NCI-H2196 (cell line): ENCODE measurements at regions not wholly inside any gene's neighbourhood (a gene's known extent, or its start where the extent isn't known, plus 50 kb on each side); places are given as distances from the start of the nearest gene placed in this dataset.

Experiments
- DNase-seq: peaks from one replicate; lab custom pipeline; 2025; ENCODE audit not compliant: unreplicated experiment; lab: John Stamatoyannopoulos, UW

- DNase-seq: no peak
Observed at GRCh38 chr9:126088336-126088735, 238.3 kb upstream of the MVB12B start.

DNA sequence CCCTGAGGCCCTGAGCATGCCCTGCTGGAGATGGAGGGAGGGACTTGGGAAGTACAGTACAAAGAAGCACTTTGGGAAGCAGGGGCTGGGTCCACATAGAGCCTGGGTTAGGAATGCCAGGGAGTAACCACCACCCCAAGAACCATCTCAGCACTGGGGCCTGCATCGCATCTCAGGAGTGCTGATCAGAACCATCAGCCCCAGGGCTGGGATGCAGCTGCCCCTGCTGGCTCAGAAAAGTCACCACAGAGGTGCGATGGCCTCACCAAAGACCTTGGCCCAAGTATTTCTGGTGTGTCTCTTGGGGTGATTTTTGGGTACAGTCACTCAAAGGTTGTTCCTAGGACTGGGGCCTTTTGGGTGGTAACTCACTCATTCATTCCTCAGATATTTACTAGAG, 236.8 kb upstream of the MVB12B start:
- DNase-seq: no peak

DNA sequence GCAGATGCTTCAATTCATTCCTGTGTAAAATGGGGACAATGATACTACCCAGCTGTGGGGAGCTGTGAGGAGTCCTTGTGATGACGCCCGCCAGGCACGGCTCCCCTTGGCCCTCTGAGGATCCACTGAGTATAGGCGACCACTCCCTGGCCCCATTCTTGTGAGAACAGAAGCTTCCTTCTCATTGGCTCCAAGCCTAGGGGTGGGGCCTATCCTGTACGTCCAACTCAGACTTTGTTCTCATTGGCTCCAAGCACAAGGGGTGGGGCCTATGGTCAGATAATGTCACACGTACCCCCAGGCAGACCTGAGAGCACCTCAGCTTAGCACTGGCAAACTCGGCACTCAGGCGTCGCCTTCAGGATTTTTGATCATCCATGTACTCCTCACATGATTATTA, 232.9 kb upstream of the MVB12B start:
- DNase-seq: no peak

DNA sequence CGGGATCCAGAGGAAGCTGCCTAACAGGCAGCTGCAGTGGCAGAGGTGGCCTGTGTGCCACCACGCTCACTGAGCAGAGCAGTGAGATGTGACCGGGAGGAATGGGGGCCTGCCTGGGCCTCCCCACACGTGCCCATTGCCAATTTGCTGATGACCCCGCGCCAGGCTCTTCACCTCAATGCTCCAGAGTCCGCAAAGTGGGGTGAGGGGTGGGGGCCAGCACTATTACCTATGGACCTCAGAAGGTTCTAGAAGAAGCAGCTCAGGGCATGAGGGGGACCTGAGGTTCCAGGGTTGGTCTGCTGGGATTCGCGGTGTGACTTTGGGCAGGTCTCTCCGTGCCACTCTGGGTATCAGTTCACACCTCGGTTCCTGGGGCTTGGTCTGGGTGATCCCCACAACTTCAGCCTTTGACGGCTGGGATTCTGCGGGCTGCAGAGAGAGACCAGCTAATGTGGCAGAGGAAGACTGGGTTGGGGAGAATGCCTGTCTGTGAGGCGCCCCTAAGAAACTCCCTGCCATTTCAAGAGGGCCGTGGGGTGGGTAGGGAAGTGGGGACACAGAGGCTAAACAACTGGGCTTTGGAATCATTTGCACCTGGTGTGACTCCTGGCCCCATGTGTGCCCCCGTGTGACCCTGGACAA, 231.0 kb upstream of the MVB12B start:
- DNase-seq: no peak

GRCh38 chr9:126096340-126096739, 230.3 kb upstream of the MVB12B start:
- DNase-seq: no peak

DNA sequence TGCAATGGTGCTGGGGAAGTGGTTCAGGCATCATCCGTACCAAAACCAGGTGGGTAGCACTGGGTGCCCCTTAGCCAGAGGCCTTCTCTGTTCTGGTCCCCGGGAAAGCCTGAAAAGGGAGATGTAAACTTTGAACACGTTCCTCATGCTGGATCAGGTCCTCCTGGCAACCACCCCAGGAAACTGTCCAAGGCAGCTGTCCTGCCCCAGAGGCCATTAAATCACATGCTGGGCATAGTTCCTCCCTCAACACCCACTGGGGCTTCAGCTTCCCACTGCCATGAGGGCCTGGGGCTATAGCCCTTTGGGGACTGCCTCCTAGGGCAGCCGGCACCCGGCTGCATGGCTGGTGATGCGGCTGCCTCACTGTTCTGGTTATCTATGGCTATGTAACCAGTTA, 228.9 kb upstream of the MVB12B start:
- DNase-seq: no peak

DNA sequence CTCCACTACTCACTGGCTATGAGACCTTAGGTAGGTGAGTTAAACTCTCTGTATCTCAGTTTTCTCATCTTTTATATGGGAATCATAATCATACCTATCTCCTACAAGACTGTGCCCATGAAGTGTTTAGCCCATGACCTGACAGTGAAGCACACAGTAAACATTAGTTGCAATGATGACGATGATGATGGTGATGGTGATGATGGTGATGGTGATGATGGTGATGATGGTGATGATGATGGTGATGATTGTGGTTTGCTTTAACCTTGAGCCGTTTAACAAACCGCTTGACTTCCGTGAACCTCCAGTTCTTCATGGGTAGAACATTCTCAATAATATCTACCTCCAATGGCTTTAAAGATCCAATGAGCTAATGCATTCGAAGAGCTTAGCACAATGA, 220.2 kb upstream of the MVB12B start:
- no peak for DNase-seq

GRCh38 chr9:126107693-126108092, 218.9 kb upstream of the MVB12B start:
- DNase-seq: no peak

DNA sequence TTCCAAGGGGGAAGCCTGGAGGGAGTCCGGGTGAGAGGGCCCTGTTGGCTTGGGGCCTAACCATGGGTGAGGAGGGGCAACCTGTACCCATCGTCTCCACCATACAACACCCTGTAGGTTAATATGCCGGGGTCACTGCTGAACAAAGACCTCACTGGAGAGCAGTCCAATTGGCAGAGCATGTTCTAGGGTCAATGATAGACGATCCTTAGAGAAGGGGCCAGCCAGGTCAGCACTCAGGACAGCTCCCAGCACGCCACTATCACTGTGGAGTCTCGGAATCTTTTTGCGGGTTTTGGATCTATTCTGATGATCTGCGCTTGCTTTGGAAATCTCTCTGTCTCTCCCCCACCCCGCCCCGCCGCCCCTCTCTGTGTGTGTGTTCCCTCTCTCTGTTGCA, 218.4 kb upstream of the MVB12B start:
- DNase-seq: no peak

DNA sequence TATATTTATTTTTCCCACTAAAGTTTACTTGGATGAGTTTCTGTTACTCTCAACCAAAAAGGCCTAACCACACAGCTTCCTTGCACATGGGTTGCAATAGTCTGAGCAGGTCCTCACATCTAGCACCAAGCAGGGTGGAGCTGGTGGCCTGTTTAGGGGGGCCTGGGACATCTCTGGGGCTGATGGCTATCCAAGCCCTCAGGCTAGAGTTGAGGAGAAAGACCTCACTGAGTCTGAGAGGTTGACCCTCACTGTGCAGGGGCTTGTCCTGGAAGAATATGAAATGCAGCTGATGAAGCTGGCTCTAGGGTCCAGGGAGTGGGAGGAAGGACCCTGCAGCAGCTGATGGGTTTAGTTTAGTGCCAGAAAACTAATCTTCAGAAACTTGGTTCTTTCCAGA, 217.1 kb upstream of the MVB12B start:
- no peak for DNase-seq

DNA sequence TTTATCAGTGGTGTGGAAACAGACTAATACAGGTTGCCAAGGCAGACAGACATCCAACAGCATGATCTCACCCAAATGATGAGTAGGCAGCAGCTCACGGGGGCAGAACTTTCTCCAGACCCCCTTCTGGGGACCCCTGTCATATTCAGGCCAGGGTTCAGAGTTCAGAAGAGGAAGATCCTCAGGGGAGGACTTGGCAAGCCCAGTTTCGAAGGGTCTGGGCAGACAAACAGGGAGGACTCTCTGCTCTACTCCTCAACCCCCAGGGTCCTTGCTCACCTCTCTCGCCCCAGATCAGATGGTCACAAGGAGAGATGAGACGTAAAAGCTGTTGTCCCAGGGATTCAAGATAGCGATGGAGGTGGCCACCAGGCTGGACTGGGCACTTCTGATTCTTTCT, 215.1 kb upstream of the MVB12B start:
- DNase-seq: no peak

- no peak for DNase-seq
Observed at GRCh38 chr9:126112135-126112720, 214.4 kb upstream of the MVB12B start.

DNA sequence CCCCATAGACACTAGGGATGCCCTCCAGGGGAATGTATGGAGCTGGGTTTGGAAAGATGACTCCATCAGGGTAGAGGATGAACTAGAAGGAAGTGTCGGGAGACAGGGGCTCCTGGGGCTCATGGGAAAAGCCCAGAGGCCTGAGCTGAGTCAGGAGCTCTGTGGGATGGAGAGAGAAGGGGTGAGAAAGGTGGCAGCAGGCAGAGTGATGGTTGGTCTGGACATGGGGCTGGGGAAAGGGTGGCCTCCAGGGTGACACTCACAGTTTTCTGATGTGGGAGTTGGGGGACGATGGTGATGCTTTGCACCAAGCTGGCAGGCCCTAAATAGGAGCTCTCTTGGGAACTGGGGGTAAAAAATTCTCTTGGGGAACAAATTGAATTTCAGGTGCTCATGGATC, 213.5 kb upstream of the MVB12B start:
- no peak for DNase-seq

- DNase-seq: no peak
Observed at GRCh38 chr9:126113756-126114408, 212.7 kb upstream of the MVB12B start.

DNA sequence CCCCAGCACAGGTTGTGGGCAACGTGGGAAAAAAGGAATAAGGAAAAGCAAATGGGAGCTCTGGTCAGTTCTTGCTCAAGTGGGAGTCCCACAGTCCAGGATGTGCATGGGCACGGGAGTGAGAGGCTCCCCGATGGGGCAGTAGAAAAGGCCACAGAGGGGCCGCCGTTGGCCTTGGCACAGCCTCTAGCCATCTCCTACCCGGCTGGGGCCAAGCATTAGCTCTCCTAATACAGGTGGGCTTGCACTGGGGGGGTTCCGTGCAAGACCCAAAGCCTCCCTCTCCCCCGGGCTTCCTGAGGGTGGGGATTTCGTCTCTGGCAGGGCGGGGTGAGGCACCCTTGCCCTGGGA, 212.2 kb upstream of the MVB12B start:
- no peak for DNase-seq

DNA sequence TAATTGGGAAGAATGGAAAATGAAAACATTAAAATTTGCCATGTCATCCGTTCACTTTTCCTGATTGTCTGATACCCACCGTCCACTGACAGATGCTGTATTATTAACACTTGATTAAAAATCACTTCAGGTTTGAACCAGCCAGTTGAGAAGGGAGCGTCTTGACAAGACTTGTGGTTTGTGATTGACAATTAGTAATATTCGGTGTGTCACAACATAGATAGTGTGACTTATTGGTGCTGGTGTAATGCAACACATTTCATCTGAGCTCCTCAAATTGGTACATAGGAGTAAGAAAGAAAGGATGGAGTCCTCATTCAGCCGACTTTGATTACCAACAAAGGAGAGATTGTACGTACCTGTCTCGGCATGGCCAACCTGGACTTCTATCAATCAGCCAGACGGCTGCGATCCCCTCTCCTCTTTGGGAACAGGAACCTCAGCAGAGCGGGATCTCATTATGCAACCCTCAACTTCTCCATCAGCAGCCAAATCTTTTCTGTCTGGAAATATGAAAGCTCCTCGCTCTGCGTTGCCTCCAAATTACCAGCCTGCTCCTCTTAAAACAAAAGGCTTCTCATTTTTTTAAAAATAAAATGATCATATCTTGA, 211.7 kb upstream of the MVB12B start:
- no peak for DNase-seq

GRCh38 chr9:126116351-126117157, 210.1 kb upstream of the MVB12B start:
- DNase-seq: no peak

DNA sequence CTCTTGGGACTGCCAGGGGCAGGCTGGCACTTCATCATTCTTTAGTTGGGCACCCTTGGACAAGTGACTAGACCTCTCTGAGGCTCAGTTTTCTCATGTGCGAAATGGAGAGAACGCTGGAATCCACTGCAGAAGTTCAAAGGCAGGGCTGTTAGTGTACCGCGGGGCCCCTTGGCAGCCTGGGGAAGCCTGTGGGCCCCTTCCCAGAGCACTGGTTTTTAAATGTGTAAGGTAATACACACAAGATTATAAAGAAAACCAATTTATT, 209.5 kb upstream of the MVB12B start:
- DNase-seq: no peak

DNA sequence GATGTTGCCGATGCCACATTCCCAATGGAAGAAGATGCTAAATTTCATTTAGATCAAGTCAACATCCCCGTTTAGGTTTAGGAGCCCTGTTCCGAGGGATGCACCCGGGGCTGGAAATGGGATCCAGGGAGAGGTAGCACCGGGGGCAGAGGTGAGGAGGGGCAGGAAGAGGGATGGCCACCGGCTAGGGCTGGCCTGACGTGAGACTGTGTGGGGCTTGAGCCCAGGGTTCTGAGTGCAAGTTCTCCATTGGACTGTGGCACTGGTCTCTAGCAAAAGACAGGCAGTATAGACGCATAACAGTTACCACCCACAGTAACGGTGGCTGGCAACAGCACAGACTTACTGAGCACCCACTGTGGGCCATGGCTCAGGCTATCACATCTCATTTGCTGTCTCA, 209.0 kb upstream of the MVB12B start:
- no peak for DNase-seq

- no peak for DNase-seq
Observed at GRCh38 chr9:126119731-126120130, 206.9 kb upstream of the MVB12B start.

DNA sequence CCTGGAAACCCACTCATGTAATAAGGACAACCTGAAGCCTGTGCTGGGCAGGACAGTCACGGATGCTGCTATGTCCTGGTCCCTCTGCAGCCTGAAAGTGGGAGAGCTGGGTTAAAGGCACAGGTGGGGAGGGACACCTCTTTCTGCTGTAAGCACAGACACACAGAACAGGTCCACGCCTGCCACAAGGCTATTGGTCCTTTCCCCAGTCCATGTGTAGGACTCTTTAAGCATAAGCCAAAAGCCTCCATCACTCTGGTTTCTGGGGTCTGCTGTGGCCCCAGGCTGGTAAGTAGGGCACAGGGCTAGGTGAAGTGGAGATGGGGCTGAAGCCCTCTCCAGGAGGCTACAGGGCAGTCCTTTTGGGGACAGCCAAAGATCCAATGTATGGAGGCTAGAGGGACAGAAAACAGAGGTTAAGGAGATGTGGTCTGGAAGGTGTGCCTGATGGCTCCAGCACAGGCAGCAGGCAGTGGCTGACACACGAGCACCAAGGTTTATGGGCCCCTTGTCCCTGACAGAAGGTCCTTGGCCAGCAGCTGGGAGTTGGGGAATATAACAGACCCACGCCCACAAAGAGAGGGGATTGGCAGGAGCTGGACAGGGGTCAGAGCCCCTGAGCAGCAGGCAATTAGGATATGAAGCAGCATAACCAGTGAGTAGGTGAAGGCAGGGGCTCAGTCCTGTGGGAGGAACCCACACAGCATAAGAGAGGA, 203.6 kb upstream of the MVB12B start:
- no peak for DNase-seq
